ENCODE measurements at regions not wholly inside any gene's neighbourhood (a gene's known extent, or its start where the extent isn't known, plus 50 kb on each side); places are given as distances from the start of the nearest gene placed in this dataset.

GRCh38 chr6:79788756-79789155 lies 157.6 kb downstream of the SH3BGRL2 start:
- H3K36me3 ChIP-seq: no peaks in the 10 kb centered on the region
- no peak overlapping the region for H3K27ac ChIP-seq
- H3K4me1 ChIP-seq (ENCODE audit: control insufficient read depth in 1 of 2, insufficient read depth in 1 of 2, low read depth in 1 of 2, low read length in 1 of 2): no peaks in the 10 kb centered on the region
- TF ChIP-seq CTCF (IDR thresholded peaks at IDR 0.05): no peak
- no peaks in the 10 kb centered on the region for H3K9me3 ChIP-seq
- H3K4me3 ChIP-seq (ENCODE audit: low read depth in 1 of 2, low read length in 1 of 2): no peak overlapping the region
- H3K27me3 ChIP-seq: no peaks in the 10 kb centered on the region

- Histone ChIP-seq H3K4me3 (ENCODE audit: low read depth in 1 of 2, low read length in 1 of 2) (no peak overlapping the region), H3K36me3 (no peaks in the 10 kb centered on the region), H3K4me1 (ENCODE audit: control insufficient read depth in 1 of 2, insufficient read depth in 1 of 2, low read depth in 1 of 2, low read length in 1 of 2) (no peaks in the 10 kb centered on the region), H3K9me3 (no peaks in the 10 kb centered on the region), H3K27me3 (no peaks in the 10 kb centered on the region), H3K27ac (no peak overlapping the region)
- TF ChIP-seq CTCF (IDR thresholded peaks at IDR 0.05): no peak
Observed at GRCh38 chr6:79787626-79788025, 156.5 kb downstream of the SH3BGRL2 start.

GRCh38 chr6:79784395-79784753 lies 153.2 kb downstream of the SH3BGRL2 start:
- Histone ChIP-seq H3K9me3 (no peaks in the 10 kb centered on the region), H3K4me3 (ENCODE audit: low read depth in 1 of 2, low read length in 1 of 2) (no peak overlapping the region), H3K4me1 (ENCODE audit: control insufficient read depth in 1 of 2, insufficient read depth in 1 of 2, low read depth in 1 of 2, low read length in 1 of 2) (no peaks in the 10 kb centered on the region), H3K27me3 (no peaks in the 10 kb centered on the region), H3K27ac (no peak overlapping the region), H3K36me3 (no peaks in the 10 kb centered on the region)
- no peak for TF ChIP-seq CTCF (IDR thresholded peaks at IDR 0.05)

GRCh38 chr6:79783670-79784394 lies 152.7 kb downstream of the SH3BGRL2 start:
- Histone ChIP-seq H3K27ac (no peak overlapping the region), H3K4me1 (ENCODE audit: control insufficient read depth in 1 of 2, insufficient read depth in 1 of 2, low read depth in 1 of 2, low read length in 1 of 2) (no peaks in the 10 kb centered on the region), H3K4me3 (ENCODE audit: low read depth in 1 of 2, low read length in 1 of 2) (no peak overlapping the region), H3K9me3 (no peaks in the 10 kb centered on the region), H3K27me3 (no peaks in the 10 kb centered on the region), H3K36me3 (no peaks in the 10 kb centered on the region)
- no peak for TF ChIP-seq CTCF (IDR thresholded peaks at IDR 0.05)

- Histone ChIP-seq H3K4me1 (ENCODE audit: control insufficient read depth in 1 of 2, insufficient read depth in 1 of 2, low read depth in 1 of 2, low read length in 1 of 2) (peaks cover 0 to 3% of the 10 kb centered on the region in 2 experiments), H3K27me3 (peaks cover 3% of the 10 kb centered on the region), H3K36me3 (no peaks in the 10 kb centered on the region), H3K9me3 (no peaks in the 10 kb centered on the region), H3K4me3 (ENCODE audit: low read depth in 1 of 2, low read length in 1 of 2) (no peak overlapping the region), H3K27ac (no peak overlapping the region)
- no peak for TF ChIP-seq CTCF (IDR thresholded peaks at IDR 0.05)
Observed at GRCh38 chr6:79782792-79783580, 151.9 kb downstream of the SH3BGRL2 start.

Measured in neutrophil (primary cell).